ENCODE measurements at regions not wholly inside any gene's neighbourhood (a gene's known extent, or its start where the extent isn't known, plus 50 kb on each side); places are given as distances from the start of the nearest gene placed in this dataset.

DNA sequence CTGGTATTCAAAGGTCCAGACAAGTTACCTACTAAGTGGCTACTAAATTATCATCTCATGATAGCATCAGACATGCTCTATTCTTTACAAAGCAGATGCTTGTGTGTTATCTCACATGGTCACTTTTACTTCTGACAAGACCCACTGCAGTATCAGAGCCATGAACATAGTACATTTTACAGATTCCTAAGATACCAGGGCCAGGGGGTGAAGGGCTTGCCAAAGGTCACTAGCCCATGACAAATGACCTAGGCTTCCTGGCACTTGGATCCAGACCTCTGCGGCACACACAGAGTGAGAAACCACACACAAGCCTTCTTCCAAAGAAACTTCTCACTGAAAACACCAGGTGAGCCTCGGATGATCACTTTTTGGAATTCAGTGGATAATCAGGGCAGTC is 446.8 kb downstream of the EIPR1 start:
- H4K8ac ChIP-seq (ENCODE audit: low read depth in 2 of 2, low read length in 2 of 2): no peak overlapping the region
- no peaks in the 10 kb centered on the region for H3K4me1 ChIP-seq (ENCODE audit: control insufficient read depth, insufficient read depth, low read length)
- no peaks in the 10 kb centered on the region for H3K27me3 ChIP-seq (ENCODE audit: control insufficient read depth, insufficient read depth, low read length)
- no peak overlapping the region for H3K23ac ChIP-seq (ENCODE audit: low read depth, low read length)
- POLR2A ChIA-PET (ENCODE audit: unreplicated experiment): no interaction called here
- H2AFZ ChIP-seq (replicated peaks; ENCODE audit: low read length, poor library complexity): no peak overlapping the region
- no peak overlapping the region for H3K27ac ChIP-seq (ENCODE audit: insufficient read depth, low read length)
- no peak overlapping the region for H3K4me2 ChIP-seq (ENCODE audit: low read depth, low read length)
- DNase-seq: no peak
- no peaks in the 10 kb centered on the region for H3K79me1 ChIP-seq (ENCODE audit: low read depth in 1 of 2, low read length in 2 of 2)
- no peak overlapping the region for H3K18ac ChIP-seq (ENCODE audit: low read depth, low read length)
- H4K20me1 ChIP-seq (ENCODE audit: insufficient read depth, low read length): no peaks in the 10 kb centered on the region
- CTCF ChIA-PET: no interaction called here
- no peaks in the 10 kb centered on the region for H3K9me1 ChIP-seq (ENCODE audit: insufficient read depth, low read length)
- no peak overlapping the region for H2BK120ac ChIP-seq (ENCODE audit: low read depth, low read length)
- no peak for ATAC-seq (ENCODE audit: low read depth)
- BruUV-seq (replicated peaks): no TSS peak
- H3K9ac ChIP-seq (ENCODE audit: low read depth, low read length): no peak overlapping the region
- H4K5ac ChIP-seq (ENCODE audit: low read depth, low read length): no peak overlapping the region
- no peak overlapping the region for H2AK5ac ChIP-seq (ENCODE audit: low read depth, low read length)
- H4K91ac ChIP-seq (ENCODE audit: insufficient read depth, low read depth, low read length): no peak overlapping the region
- H2BK20ac ChIP-seq (ENCODE audit: low read depth, low read length): no peak overlapping the region
- no peak overlapping the region for H3K56ac ChIP-seq (ENCODE audit: extremely low read depth, insufficient read depth, low read length)
- no peak overlapping the region for H2AK9ac ChIP-seq (replicated peaks; ENCODE audit: low read depth, low read length, poor library complexity)
- H3K14ac ChIP-seq (replicated peaks; ENCODE audit: low read depth, low read length): no peak overlapping the region
- WGBS, 2 experiments (ENCODE audit: extremely low coverage in 2 of 2, insufficient read length in 1 of 2): no CpG with 5 or more reads among the region's 2 CpGs
- dilution Hi-C loops (cut with HindIII; ENCODE audit: low sequenced_read_pairs, unreplicated experiment): no loop called here
- in situ Hi-C loops (cut with MboI; ENCODE audit: low sequenced_read_pairs): no loop called here
- no peak for TF ChIP-seq BHLHE40 (IDR thresholded peaks at IDR 0.05; ENCODE audit: low read depth, low read length)
- no peak for TF ChIP-seq RCOR1 (IDR thresholded peaks at IDR 0.05; ENCODE audit: insufficient replicate concordance, low read length)
- TF ChIP-seq POLR2A (IDR thresholded peaks at IDR 0.05; ENCODE audit: low read depth, low read length): no peak
- no peak for TF ChIP-seq MAFK (IDR thresholded peaks at IDR 0.05; ENCODE audit: low read depth, low read length)
- no peak for TF ChIP-seq RFX5 (IDR thresholded peaks at IDR 0.05; ENCODE audit: low read depth, low read length)
- TF ChIP-seq, protein P1, sequence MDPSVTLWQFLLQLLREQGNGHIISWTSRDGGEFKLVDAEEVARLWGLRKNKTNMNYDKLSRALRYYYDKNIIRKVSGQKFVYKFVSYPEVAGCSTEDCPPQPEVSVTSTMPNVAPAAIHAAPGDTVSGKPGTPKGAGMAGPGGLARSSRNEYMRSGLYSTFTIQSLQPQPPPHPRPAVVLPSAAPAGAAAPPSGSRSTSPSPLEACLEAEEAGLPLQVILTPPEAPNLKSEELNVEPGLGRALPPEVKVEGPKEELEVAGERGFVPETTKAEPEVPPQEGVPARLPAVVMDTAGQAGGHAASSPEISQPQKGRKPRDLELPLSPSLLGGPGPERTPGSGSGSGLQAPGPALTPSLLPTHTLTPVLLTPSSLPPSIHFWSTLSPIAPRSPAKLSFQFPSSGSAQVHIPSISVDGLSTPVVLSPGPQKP (IDR thresholded peaks at IDR 0.05; ENCODE audit: borderline replicate concordance, low read depth, low read length): no peak
- TF ChIP-seq, protein P2, sequence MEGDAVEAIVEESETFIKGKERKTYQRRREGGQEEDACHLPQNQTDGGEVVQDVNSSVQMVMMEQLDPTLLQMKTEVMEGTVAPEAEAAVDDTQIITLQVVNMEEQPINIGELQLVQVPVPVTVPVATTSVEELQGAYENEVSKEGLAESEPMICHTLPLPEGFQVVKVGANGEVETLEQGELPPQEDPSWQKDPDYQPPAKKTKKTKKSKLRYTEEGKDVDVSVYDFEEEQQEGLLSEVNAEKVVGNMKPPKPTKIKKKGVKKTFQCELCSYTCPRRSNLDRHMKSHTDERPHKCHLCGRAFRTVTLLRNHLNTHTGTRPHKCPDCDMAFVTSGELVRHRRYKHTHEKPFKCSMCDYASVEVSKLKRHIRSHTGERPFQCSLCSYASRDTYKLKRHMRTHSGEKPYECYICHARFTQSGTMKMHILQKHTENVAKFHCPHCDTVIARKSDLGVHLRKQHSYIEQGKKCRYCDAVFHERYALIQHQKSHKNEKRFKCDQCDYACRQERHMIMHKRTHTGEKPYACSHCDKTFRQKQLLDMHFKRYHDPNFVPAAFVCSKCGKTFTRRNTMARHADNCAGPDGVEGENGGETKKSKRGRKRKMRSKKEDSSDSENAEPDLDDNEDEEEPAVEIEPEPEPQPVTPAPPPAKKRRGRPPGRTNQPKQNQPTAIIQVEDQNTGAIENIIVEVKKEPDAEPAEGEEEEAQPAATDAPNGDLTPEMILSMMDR (conservative IDR thresholded peaks at IDR 0.05; ENCODE audit: low read depth, low read length): no peak
- no peak for TF ChIP-seq CHD1 (IDR thresholded peaks at IDR 0.05; ENCODE audit: low read depth, low read length)
- TF ChIP-seq RAD21 (IDR thresholded peaks at IDR 0.05; ENCODE audit: low read length): no peak
- no peak for TF ChIP-seq MXI1 (IDR thresholded peaks at IDR 0.05; ENCODE audit: borderline replicate concordance, low read depth, low read length)
- TF ChIP-seq, protein P3, sequence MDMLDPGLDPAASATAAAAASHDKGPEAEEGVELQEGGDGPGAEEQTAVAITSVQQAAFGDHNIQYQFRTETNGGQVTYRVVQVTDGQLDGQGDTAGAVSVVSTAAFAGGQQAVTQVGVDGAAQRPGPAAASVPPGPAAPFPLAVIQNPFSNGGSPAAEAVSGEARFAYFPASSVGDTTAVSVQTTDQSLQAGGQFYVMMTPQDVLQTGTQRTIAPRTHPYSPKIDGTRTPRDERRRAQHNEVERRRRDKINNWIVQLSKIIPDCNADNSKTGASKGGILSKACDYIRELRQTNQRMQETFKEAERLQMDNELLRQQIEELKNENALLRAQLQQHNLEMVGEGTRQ (IDR thresholded peaks at IDR 0.05; ENCODE audit: low read depth, low read length): no peak
- TF ChIP-seq NFE2L2 (IDR thresholded peaks at IDR 0.05; ENCODE audit: low read depth, low read length): no peak
- no peaks in the 10 kb centered on the region for H3K36me3 ChIP-seq (ENCODE audit: control insufficient read depth, insufficient read depth, low read length)
- H3K9me3 ChIP-seq (ENCODE audit: control insufficient read depth, insufficient read depth, low read length): peaks cover 31% of the 10 kb centered on the region
- no peak overlapping the region for H2BK15ac ChIP-seq (ENCODE audit: low read depth, low read length)
- H2BK5ac ChIP-seq (ENCODE audit: low read depth, low read length, poor library complexity, severe bottlenecking): no peak overlapping the region
- no peak overlapping the region for H3K4ac ChIP-seq (ENCODE audit: low read depth, low read length)
- intact Hi-C loops (cut with micrococcal nuclease): no loop called here
- no peak overlapping the region for H3K4me3 ChIP-seq (ENCODE audit: insufficient read depth, low read depth, low read length)
